ENCODE measurements at regions not wholly inside any gene's neighbourhood (a gene's known extent, or its start where the extent isn't known, plus 50 kb on each side); places are given as distances from the start of the nearest gene placed in this dataset.

DNA sequence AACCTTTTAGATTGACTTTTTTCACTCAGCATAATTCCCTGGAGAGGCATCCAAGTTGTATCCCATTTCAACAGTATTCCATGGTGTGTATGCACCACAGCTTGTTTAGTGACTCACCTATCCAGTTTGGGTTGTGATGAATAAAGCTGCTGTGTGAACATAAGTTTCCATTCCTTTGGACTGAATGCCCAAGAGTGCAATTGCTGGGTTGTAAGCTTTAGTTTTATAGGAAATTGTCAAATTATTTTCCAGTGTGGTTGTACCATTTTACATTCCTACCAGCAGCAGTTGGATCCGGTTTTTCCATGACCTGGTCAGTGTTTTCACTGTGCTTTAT lies 60.9 kb upstream of the TMED7 start:
- peak in 1 of 2 experiments; percentile 26 for DNase-seq

DNA sequence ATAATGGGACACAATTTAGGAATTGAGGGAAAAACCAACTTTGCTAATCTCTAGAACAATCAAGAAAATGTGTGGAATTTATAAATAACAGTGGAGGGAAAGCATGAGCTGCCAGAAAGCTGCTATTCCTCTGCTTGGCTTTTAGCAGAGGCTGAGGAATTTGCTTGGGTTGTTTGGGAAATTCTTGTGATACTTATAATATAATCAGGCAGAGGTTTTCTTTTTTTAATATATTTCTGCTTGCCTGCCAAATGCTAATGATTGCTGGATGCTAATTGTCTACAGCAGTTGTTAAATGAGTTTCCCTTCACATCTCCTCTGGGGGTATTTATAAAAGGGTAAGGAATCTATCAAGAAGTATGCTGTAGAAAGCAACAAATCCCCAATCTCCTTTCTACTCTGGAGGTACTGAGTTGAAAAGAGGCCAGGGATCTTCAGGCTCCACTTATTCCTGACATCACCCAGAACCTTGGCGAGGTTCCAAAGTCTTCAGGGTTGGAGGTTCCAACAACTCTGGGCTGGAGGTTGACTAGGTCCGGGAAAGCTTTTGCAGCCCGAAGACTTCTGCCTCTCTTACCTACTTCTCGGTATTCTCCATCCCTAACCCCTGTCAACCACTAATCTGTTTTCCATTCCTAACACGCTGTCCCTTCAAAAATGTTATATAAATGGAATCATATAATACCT lies 60.4 kb upstream of the TMED7 start:
- DNase-seq, result peak; percentile 27 to 77

DNA sequence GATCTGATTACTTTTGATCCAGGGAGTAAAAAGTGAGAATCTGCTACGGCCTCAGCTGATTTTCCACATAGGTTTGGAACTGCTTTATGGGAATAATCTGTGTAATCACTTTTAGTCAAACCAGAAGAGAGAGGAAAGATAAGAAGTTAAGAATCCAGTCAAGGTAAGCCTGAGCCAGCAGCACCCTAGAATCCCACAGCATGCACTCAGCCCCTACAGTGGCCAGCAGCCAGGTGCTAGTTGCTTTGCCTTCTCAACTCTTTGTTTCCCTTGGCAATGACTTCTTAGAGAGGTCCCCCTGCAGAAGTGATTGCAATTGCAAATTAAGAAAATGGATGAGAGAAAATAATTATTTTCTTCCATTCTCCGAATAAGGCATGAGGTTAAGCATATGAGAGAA lies 59.7 kb upstream of the TMED7 start:
- no peak for DNase-seq

DNA sequence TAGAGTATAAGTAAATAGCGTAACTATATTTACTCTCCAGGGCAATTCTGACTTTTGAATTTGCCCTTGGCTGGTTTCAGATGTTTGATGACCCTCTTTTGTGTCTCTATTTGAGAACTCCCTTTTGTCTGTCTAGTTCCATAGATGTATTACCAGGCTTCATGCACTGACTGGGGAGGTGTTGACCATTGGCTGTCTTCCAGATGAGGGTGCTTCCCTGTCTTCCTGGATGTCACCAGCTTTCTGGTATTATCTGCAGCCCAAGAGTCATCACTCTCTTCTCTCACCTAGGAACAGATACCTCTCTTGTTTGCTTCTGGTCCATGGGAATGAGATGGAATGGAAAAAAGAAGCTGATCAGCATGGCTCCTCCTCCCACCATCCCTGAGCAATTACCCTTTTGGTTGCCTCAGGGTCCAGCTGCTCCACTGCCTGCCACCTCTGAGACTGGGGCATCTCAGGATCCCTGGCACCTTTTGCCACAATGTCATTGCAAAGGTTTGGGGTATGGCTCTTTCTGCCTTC lies 58.7 kb upstream of the TMED7 start:
- DNase-seq, result no peak

DNA sequence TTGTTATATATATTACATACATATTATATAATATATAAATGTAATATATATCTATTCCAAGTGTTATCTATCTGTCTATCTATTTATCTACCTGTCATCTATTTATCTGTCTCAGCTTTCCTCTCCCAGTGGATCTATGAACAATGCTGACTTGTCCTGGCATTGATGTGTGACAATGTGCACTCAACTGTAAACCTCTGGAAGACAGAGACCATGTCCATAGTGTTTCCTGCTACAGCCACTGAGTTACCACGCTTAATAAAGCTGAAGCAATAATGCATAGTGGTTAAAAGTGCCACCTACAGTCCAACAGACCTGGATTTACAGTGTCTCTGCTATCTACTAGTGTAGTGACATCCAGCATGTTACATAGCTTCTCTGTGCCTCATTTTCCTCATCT lies 57.2 kb upstream of the TMED7 start:
- DNase-seq, result no peak

Data from NCI-H446 (cell line).